ENCODE measurements at regions not wholly inside any gene's neighbourhood (a gene's known extent, or its start where the extent isn't known, plus 50 kb on each side); places are given as distances from the start of the nearest gene placed in this dataset.
A peak's percentile ranks its signal among the peaks of the same experiment; 100 is the strongest.
"Not testable (repeated sequence)": the region's sequence is repeated elsewhere in the genome, so short reads cannot be mapped to it uniquely, and the experiment has no call there.

- no peaks in the 10 kb centered on the region for H3K36me3 ChIP-seq (ENCODE audit: control insufficient read depth in 2 of 2, insufficient read depth in 2 of 2, low read length in 1 of 2)
- no peaks in the 10 kb centered on the region for H3K27me3 ChIP-seq (ENCODE audit: control insufficient read depth in 1 of 2, insufficient read depth in 2 of 2, low read length in 2 of 2)
- no peak overlapping the region for H3K27ac ChIP-seq (ENCODE audit: low read depth in 2 of 2, low read length in 1 of 2)
- H3K4me3 ChIP-seq (ENCODE audit: low read depth in 1 of 2, low read length in 2 of 2) = no peak overlapping the region
- no peaks in the 10 kb centered on the region for H3K9me3 ChIP-seq (ENCODE audit: control insufficient read depth in 2 of 2, insufficient read depth in 1 of 2, low read depth in 1 of 2, low read length in 1 of 2)
- 93% methylated on average over 15 of the region's 15 CpGs for WGBS, 2 donors
- H3K4me1 ChIP-seq (ENCODE audit: control insufficient read depth in 2 of 2, insufficient read depth in 2 of 2, low read length in 1 of 2) = peaks cover 0 to 5% of the 10 kb centered on the region in 2 donors
These were observed 288.9 kb upstream of the ZNF337 start for GRCh38 chr20:25985597-25985996.

- 52 to 62% methylated on average over 27 of the region's 27 CpGs for WGBS, 2 donors
- peak overlapping the region in 1 of 2 donors; percentile 17 for H3K4me3 ChIP-seq (ENCODE audit: low read depth in 1 of 2, low read length in 2 of 2)
- no peaks in the 10 kb centered on the region for H3K9me3 ChIP-seq (ENCODE audit: control insufficient read depth in 2 of 2, insufficient read depth in 1 of 2, low read depth in 1 of 2, low read length in 1 of 2)
- H3K36me3 ChIP-seq (ENCODE audit: control insufficient read depth in 2 of 2, insufficient read depth in 2 of 2, low read length in 1 of 2) = no peaks in the 10 kb centered on the region
- H3K27ac ChIP-seq (ENCODE audit: low read depth in 2 of 2, low read length in 1 of 2) = no peak overlapping the region
- H3K4me1 ChIP-seq (ENCODE audit: control insufficient read depth in 2 of 2, insufficient read depth in 2 of 2, low read length in 1 of 2) = peaks cover 0 to 5% of the 10 kb centered on the region in 2 donors
- no peaks in the 10 kb centered on the region for H3K27me3 ChIP-seq (ENCODE audit: control insufficient read depth in 1 of 2, insufficient read depth in 2 of 2, low read length in 2 of 2)
These were observed 288.3 kb upstream of the ZNF337 start for GRCh38 chr20:25984933-25985332.

GRCh38 chr20:25982701-25983100 is 286.0 kb upstream of the ZNF337 start:
- not testable (repeated sequence) for H3K4me3 ChIP-seq (ENCODE audit: low read depth in 1 of 2, low read length in 2 of 2); H3K27me3 ChIP-seq (ENCODE audit: control insufficient read depth in 1 of 2, insufficient read depth in 2 of 2, low read length in 2 of 2); H3K4me1 ChIP-seq (ENCODE audit: control insufficient read depth in 2 of 2, insufficient read depth in 2 of 2, low read length in 1 of 2); H3K27ac ChIP-seq (ENCODE audit: low read depth in 2 of 2, low read length in 1 of 2); H3K36me3 ChIP-seq (ENCODE audit: control insufficient read depth in 2 of 2, insufficient read depth in 2 of 2, low read length in 1 of 2); H3K9me3 ChIP-seq (ENCODE audit: control insufficient read depth in 2 of 2, insufficient read depth in 1 of 2, low read depth in 1 of 2, low read length in 1 of 2)

- H3K36me3 ChIP-seq (ENCODE audit: control insufficient read depth in 2 of 2, insufficient read depth in 2 of 2, low read length in 1 of 2); H3K27ac ChIP-seq (ENCODE audit: low read depth in 2 of 2, low read length in 1 of 2); H3K4me3 ChIP-seq (ENCODE audit: low read depth in 1 of 2, low read length in 2 of 2); H3K4me1 ChIP-seq (ENCODE audit: control insufficient read depth in 2 of 2, insufficient read depth in 2 of 2, low read length in 1 of 2); H3K9me3 ChIP-seq (ENCODE audit: control insufficient read depth in 2 of 2, insufficient read depth in 1 of 2, low read depth in 1 of 2, low read length in 1 of 2); H3K27me3 ChIP-seq (ENCODE audit: control insufficient read depth in 1 of 2, insufficient read depth in 2 of 2, low read length in 2 of 2): not testable (repeated sequence)
- 86 to 88% methylated on average over 10 of the region's 10 CpGs for WGBS, 2 donors
These were observed 282.0 kb upstream of the ZNF337 start for GRCh38 chr20:25978450-25979190.

- H3K4me1 ChIP-seq (ENCODE audit: control insufficient read depth in 2 of 2, insufficient read depth in 2 of 2, low read length in 1 of 2); H3K27ac ChIP-seq (ENCODE audit: low read depth in 2 of 2, low read length in 1 of 2); H3K9me3 ChIP-seq (ENCODE audit: control insufficient read depth in 2 of 2, insufficient read depth in 1 of 2, low read depth in 1 of 2, low read length in 1 of 2); H3K27me3 ChIP-seq (ENCODE audit: control insufficient read depth in 1 of 2, insufficient read depth in 2 of 2, low read length in 2 of 2); H3K36me3 ChIP-seq (ENCODE audit: control insufficient read depth in 2 of 2, insufficient read depth in 2 of 2, low read length in 1 of 2); H3K4me3 ChIP-seq (ENCODE audit: low read depth in 1 of 2, low read length in 2 of 2): not testable (repeated sequence)
- 72 to 75% methylated on average over 3 of the region's 3 CpGs for WGBS, 2 donors
These were observed 279.2 kb upstream of the ZNF337 start for GRCh38 chr20:25975816-25976215.

- WGBS, 2 donors = 86 to 87% methylated on average over 4 of the region's 4 CpGs
- not testable (repeated sequence) for H3K4me3 ChIP-seq (ENCODE audit: low read depth in 1 of 2, low read length in 2 of 2); H3K36me3 ChIP-seq (ENCODE audit: control insufficient read depth in 2 of 2, insufficient read depth in 2 of 2, low read length in 1 of 2); H3K27me3 ChIP-seq (ENCODE audit: control insufficient read depth in 1 of 2, insufficient read depth in 2 of 2, low read length in 2 of 2); H3K9me3 ChIP-seq (ENCODE audit: control insufficient read depth in 2 of 2, insufficient read depth in 1 of 2, low read depth in 1 of 2, low read length in 1 of 2); H3K4me1 ChIP-seq (ENCODE audit: control insufficient read depth in 2 of 2, insufficient read depth in 2 of 2, low read length in 1 of 2); H3K27ac ChIP-seq (ENCODE audit: low read depth in 2 of 2, low read length in 1 of 2)
These were observed 268.6 kb upstream of the ZNF337 start for GRCh38 chr20:25965203-25965602.

GRCh38 chr20:25953876-25954275 is 257.2 kb upstream of the ZNF337 start:
- H3K4me3 ChIP-seq (ENCODE audit: low read depth in 1 of 2, low read length in 2 of 2); H3K36me3 ChIP-seq (ENCODE audit: control insufficient read depth in 2 of 2, insufficient read depth in 2 of 2, low read length in 1 of 2); H3K4me1 ChIP-seq (ENCODE audit: control insufficient read depth in 2 of 2, insufficient read depth in 2 of 2, low read length in 1 of 2); H3K9me3 ChIP-seq (ENCODE audit: control insufficient read depth in 2 of 2, insufficient read depth in 1 of 2, low read depth in 1 of 2, low read length in 1 of 2); H3K27me3 ChIP-seq (ENCODE audit: control insufficient read depth in 1 of 2, insufficient read depth in 2 of 2, low read length in 2 of 2); H3K27ac ChIP-seq (ENCODE audit: low read depth in 2 of 2, low read length in 1 of 2): not testable (repeated sequence)
- WGBS, 2 donors = 58 to 65% methylated on average over 3 of the region's 3 CpGs

GRCh38 chr20:25935230-25935629 is 238.6 kb upstream of the ZNF337 start:
- WGBS, 2 donors = 80 to 97% methylated on average over 1 of the region's 2 CpGs
- not testable (repeated sequence) for H3K9me3 ChIP-seq (ENCODE audit: control insufficient read depth in 2 of 2, insufficient read depth in 1 of 2, low read depth in 1 of 2, low read length in 1 of 2); H3K4me1 ChIP-seq (ENCODE audit: control insufficient read depth in 2 of 2, insufficient read depth in 2 of 2, low read length in 1 of 2); H3K36me3 ChIP-seq (ENCODE audit: control insufficient read depth in 2 of 2, insufficient read depth in 2 of 2, low read length in 1 of 2); H3K27me3 ChIP-seq (ENCODE audit: control insufficient read depth in 1 of 2, insufficient read depth in 2 of 2, low read length in 2 of 2); H3K4me3 ChIP-seq (ENCODE audit: low read depth in 1 of 2, low read length in 2 of 2); H3K27ac ChIP-seq (ENCODE audit: low read depth in 2 of 2, low read length in 1 of 2)

- not testable (repeated sequence) for H3K4me3 ChIP-seq (ENCODE audit: low read depth in 1 of 2, low read length in 2 of 2); H3K36me3 ChIP-seq (ENCODE audit: control insufficient read depth in 2 of 2, insufficient read depth in 2 of 2, low read length in 1 of 2); H3K4me1 ChIP-seq (ENCODE audit: control insufficient read depth in 2 of 2, insufficient read depth in 2 of 2, low read length in 1 of 2); H3K9me3 ChIP-seq (ENCODE audit: control insufficient read depth in 2 of 2, insufficient read depth in 1 of 2, low read depth in 1 of 2, low read length in 1 of 2); H3K27ac ChIP-seq (ENCODE audit: low read depth in 2 of 2, low read length in 1 of 2); H3K27me3 ChIP-seq (ENCODE audit: control insufficient read depth in 1 of 2, insufficient read depth in 2 of 2, low read length in 2 of 2)
- WGBS, 2 donors = 57 to 64% methylated on average over 5 of the region's 5 CpGs
These were observed 236.2 kb upstream of the ZNF337 start for GRCh38 chr20:25932806-25933205.

- not testable (repeated sequence) for H3K4me1 ChIP-seq (ENCODE audit: control insufficient read depth in 2 of 2, insufficient read depth in 2 of 2, low read length in 1 of 2); H3K9me3 ChIP-seq (ENCODE audit: control insufficient read depth in 2 of 2, insufficient read depth in 1 of 2, low read depth in 1 of 2, low read length in 1 of 2); H3K27me3 ChIP-seq (ENCODE audit: control insufficient read depth in 1 of 2, insufficient read depth in 2 of 2, low read length in 2 of 2); H3K27ac ChIP-seq (ENCODE audit: low read depth in 2 of 2, low read length in 1 of 2); H3K36me3 ChIP-seq (ENCODE audit: control insufficient read depth in 2 of 2, insufficient read depth in 2 of 2, low read length in 1 of 2); H3K4me3 ChIP-seq (ENCODE audit: low read depth in 1 of 2, low read length in 2 of 2)
- 34 to 36% methylated on average over 2 of the region's 2 CpGs for whole genome bisulfite sequencing, 2 donors
These were observed 235.5 kb upstream of the ZNF337 start for GRCh38 chr20:25932170-25932569.

Measured in esophagus (tissue), 2 donors.